ENCODE measurements at regions not wholly inside any gene's neighbourhood (a gene's known extent, or its start where the extent isn't known, plus 50 kb on each side); places are given as distances from the start of the nearest gene placed in this dataset.

DNA sequence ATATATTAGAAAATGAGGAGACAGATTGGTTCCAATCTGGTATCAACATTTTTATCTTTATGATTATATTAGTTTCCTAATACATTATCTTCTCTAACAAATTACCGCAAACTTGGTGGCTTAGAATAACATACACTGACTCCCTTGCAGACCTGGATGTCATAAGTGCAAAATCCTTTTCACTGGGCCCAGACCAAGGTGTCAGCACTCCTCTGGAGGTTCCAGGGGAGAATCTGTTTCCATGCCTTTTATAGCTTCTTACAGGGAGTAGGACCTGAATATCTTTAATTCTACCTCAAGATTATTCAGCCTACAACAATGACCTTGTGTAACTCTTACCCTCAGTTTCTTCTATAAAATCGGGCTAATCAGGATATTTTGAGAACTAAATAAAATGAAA is 329.9 kb upstream of the GRM3 start:
- TF ChIP-seq SUZ12 (IDR thresholded peaks at IDR 0.05; ENCODE audit: extremely low read depth, insufficient read depth, insufficient read length) (no peak), ZNF274 (IDR thresholded peaks at IDR 0.05; ENCODE audit: low read depth, low read length) (no peak), YY1 (IDR thresholded peaks at IDR 0.05; ENCODE audit: insufficient read depth, insufficient read length) (no peak)
- no peak overlapping the region for H3K9ac ChIP-seq (ENCODE audit: insufficient read length, low read depth)

DNA sequence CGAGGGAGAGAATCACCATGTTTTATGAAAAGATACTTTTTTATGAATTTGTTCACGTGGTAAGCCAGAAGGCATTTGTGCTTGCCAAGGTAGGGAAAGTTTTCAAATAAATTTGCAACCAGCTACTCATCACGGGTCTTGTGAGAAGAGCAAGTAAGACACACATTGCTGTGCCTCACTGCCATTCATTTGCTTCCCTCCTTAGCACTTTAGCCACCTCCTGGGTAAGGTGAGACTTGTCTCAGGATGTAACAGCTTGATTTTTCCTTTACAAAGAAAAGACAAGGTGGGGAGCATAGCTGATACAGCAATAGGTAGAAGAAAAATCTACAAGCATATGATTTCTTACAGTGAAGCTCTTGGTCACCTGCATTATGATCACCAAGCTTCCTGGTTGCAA is 342.4 kb upstream of the GRM3 start:
- H3K36me3 ChIP-seq (ENCODE audit: insufficient read depth, insufficient read length, low read length) = no peaks in the 10 kb centered on the region
- TF ChIP-seq SUZ12 (IDR thresholded peaks at IDR 0.05; ENCODE audit: extremely low read depth, insufficient read depth, insufficient read length) (no peak), ZNF274 (IDR thresholded peaks at IDR 0.05; ENCODE audit: low read depth, low read length) (no peak), YY1 (IDR thresholded peaks at IDR 0.05; ENCODE audit: insufficient read depth, insufficient read length) (no peak)
- no peaks in the 10 kb centered on the region for H3K27me3 ChIP-seq (ENCODE audit: insufficient read depth, insufficient read length)
- no peak overlapping the region for H3K4me3 ChIP-seq (ENCODE audit: insufficient read length, low read depth)
- H3K9me3 ChIP-seq (ENCODE audit: insufficient read depth, low read length) = no peaks in the 10 kb centered on the region
- no peak overlapping the region for H3K9ac ChIP-seq (ENCODE audit: insufficient read length, low read depth)
- H3K4me1 ChIP-seq (ENCODE audit: insufficient read depth, insufficient read length) = no peaks in the 10 kb centered on the region
- DNase-seq (ENCODE audit: low read depth, low spot score) = no peak

More for the DNA sequence above, 329.9 kb upstream of the GRM3 start:
- Histone ChIP-seq H3K4me1 (ENCODE audit: insufficient read depth, insufficient read length) (no peaks in the 10 kb centered on the region), H3K9me3 (ENCODE audit: insufficient read depth, low read length) (no peaks in the 10 kb centered on the region), H3K27me3 (ENCODE audit: insufficient read depth, insufficient read length) (no peaks in the 10 kb centered on the region), H3K4me3 (ENCODE audit: insufficient read length, low read depth) (no peak overlapping the region), H3K36me3 (ENCODE audit: insufficient read depth, insufficient read length, low read length) (no peaks in the 10 kb centered on the region)
- peak; percentile 6 for DNase-seq (ENCODE audit: low read depth, low spot score)

DNA sequence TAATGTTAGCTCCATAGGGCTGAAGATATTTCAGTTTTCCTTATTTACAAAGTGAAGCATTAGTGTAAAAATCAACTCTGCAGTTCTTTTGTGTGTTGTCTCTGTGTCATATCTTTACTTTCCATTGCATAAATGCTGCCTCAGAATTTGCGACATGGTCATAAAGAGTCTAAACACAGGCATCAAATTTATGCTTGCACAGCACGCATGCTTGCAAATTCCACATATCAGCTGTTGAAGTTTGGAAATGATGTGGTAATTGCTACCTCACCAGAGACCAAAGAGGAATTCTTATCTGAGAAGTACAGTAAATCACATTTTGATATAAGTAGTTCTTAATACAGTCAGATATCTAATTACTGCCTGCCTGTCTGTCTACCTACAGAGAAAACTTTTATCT is 348.2 kb upstream of the GRM3 start:
- Histone ChIP-seq H3K4me1 (ENCODE audit: insufficient read depth, insufficient read length) (no peaks in the 10 kb centered on the region), H3K9me3 (ENCODE audit: insufficient read depth, low read length) (no peaks in the 10 kb centered on the region), H3K9ac (ENCODE audit: insufficient read length, low read depth) (no peak overlapping the region), H3K4me3 (ENCODE audit: insufficient read length, low read depth) (no peak overlapping the region), H3K27me3 (ENCODE audit: insufficient read depth, insufficient read length) (no peaks in the 10 kb centered on the region), H3K36me3 (ENCODE audit: insufficient read depth, insufficient read length, low read length) (no peaks in the 10 kb centered on the region)
- no peak for DNase-seq (ENCODE audit: low read depth, low spot score)
- no peak for TF ChIP-seq SUZ12 (IDR thresholded peaks at IDR 0.05; ENCODE audit: extremely low read depth, insufficient read depth, insufficient read length)

GRCh38 chr7:86282014-86282682 is 361.6 kb upstream of the GRM3 start:
- no peak for DNase-seq (ENCODE audit: low read depth, low spot score)
- no peaks in the 10 kb centered on the region; the same call in 1 of the 2 replicates for H3K9me3 ChIP-seq (ENCODE audit: insufficient read depth, low read length)
- TF ChIP-seq SUZ12 (IDR thresholded peaks at IDR 0.05; ENCODE audit: extremely low read depth, insufficient read depth, insufficient read length) (no peak), YY1 (IDR thresholded peaks at IDR 0.05; ENCODE audit: insufficient read depth, insufficient read length) (no peak), ZNF274 (IDR thresholded peaks at IDR 0.05; ENCODE audit: low read depth, low read length) (no peak)
- no peak overlapping the region for H3K9ac ChIP-seq (ENCODE audit: insufficient read length, low read depth)
- H3K4me1 ChIP-seq (ENCODE audit: insufficient read depth, insufficient read length) = no peaks in the 10 kb centered on the region
- no peaks in the 10 kb centered on the region for H3K27me3 ChIP-seq (ENCODE audit: insufficient read depth, insufficient read length)
- no peaks in the 10 kb centered on the region for H3K36me3 ChIP-seq (ENCODE audit: insufficient read depth, insufficient read length, low read length)
- H3K4me3 ChIP-seq (ENCODE audit: insufficient read length, low read depth) = no peak overlapping the region

DNA sequence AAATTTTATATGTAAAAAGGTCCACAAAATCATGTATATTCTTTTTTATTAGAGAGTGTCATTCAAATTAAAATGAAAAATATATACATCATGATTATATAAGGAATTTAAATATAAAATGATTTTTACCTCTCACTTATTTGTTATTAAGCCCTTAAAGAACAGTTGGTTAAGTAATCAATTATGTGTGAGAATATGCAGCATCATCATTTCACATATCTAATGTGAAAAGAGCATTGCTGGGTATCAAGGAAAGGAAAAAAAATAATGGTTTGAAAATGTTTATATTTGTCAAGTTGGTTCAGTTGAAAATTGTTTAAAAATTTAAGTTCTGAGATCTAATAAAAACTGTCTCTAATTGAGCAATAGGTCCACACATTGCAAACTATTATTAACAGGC is 363.6 kb upstream of the GRM3 start:
- DNase-seq (ENCODE audit: low read depth, low spot score) = no peak
- H3K4me1 ChIP-seq (ENCODE audit: insufficient read depth, insufficient read length) = no peaks in the 10 kb centered on the region
- no peaks in the 10 kb centered on the region; the same call in 1 of the 2 replicates for H3K9me3 ChIP-seq (ENCODE audit: insufficient read depth, low read length)
- H3K27me3 ChIP-seq (ENCODE audit: insufficient read depth, insufficient read length) = no peaks in the 10 kb centered on the region
- no peak overlapping the region for H3K9ac ChIP-seq (ENCODE audit: insufficient read length, low read depth)
- no peaks in the 10 kb centered on the region for H3K36me3 ChIP-seq (ENCODE audit: insufficient read depth, insufficient read length, low read length)
- no peak for TF ChIP-seq YY1 (IDR thresholded peaks at IDR 0.05; ENCODE audit: insufficient read depth, insufficient read length)
- no peak for TF ChIP-seq SUZ12 (IDR thresholded peaks at IDR 0.05; ENCODE audit: extremely low read depth, insufficient read depth, insufficient read length)
- no peak for TF ChIP-seq ZNF274 (IDR thresholded peaks at IDR 0.05; ENCODE audit: low read depth, low read length)
- H3K4me3 ChIP-seq (ENCODE audit: insufficient read length, low read depth) = no peak overlapping the region

DNA sequence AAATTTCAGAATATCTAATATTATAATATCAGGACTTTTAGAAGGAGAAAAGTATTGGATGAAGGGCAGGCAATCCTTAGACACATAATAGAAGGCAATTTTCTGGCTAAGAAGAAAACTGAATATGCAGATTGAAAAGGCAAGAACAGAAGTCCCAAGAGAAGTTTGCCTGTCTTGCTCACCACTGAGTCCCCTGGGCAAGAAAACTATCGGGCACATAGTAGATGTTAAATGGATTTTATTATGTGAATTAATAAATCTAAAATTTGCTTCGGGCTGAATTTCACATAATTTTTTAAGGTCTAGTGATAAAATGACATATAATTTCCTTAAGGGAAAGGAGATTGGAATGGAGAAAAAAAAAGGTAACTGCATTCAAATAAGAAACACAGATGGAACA is 380.9 kb upstream of the GRM3 start:
- Histone ChIP-seq H3K36me3 (ENCODE audit: insufficient read depth, insufficient read length, low read length) (no peaks in the 10 kb centered on the region), H3K9me3 (ENCODE audit: insufficient read depth, low read length) (no peaks in the 10 kb centered on the region), H3K4me1 (ENCODE audit: insufficient read depth, insufficient read length) (no peaks in the 10 kb centered on the region), H3K9ac (ENCODE audit: insufficient read length, low read depth) (no peak overlapping the region), H3K4me3 (ENCODE audit: insufficient read length, low read depth) (no peak overlapping the region), H3K27me3 (ENCODE audit: insufficient read depth, insufficient read length) (no peaks in the 10 kb centered on the region)
- DNase-seq (ENCODE audit: low read depth, low spot score) = no peak
- no peak for TF ChIP-seq YY1 (IDR thresholded peaks at IDR 0.05; ENCODE audit: insufficient read depth, insufficient read length)
- TF ChIP-seq ZNF274 (IDR thresholded peaks at IDR 0.05; ENCODE audit: low read depth, low read length) = no peak
- no peak for TF ChIP-seq SUZ12 (IDR thresholded peaks at IDR 0.05; ENCODE audit: extremely low read depth, insufficient read depth, insufficient read length)

- Histone ChIP-seq H3K36me3 (ENCODE audit: insufficient read depth, insufficient read length, low read length) (no peaks in the 10 kb centered on the region), H3K9me3 (ENCODE audit: insufficient read depth, low read length) (no peaks in the 10 kb centered on the region), H3K4me3 (ENCODE audit: insufficient read length, low read depth) (no peak overlapping the region), H3K9ac (ENCODE audit: insufficient read length, low read depth) (no peak overlapping the region), H3K4me1 (ENCODE audit: insufficient read depth, insufficient read length) (no peaks in the 10 kb centered on the region), H3K27me3 (ENCODE audit: insufficient read depth, insufficient read length) (no peaks in the 10 kb centered on the region)
- DNase-seq (ENCODE audit: low read depth, low spot score) = no peak
- TF ChIP-seq YY1 (IDR thresholded peaks at IDR 0.05; ENCODE audit: insufficient read depth, insufficient read length) = no peak
- TF ChIP-seq SUZ12 (IDR thresholded peaks at IDR 0.05; ENCODE audit: extremely low read depth, insufficient read depth, insufficient read length) = no peak
- TF ChIP-seq ZNF274 (IDR thresholded peaks at IDR 0.05; ENCODE audit: low read depth, low read length) = no peak
Observed at GRCh38 chr7:86257894-86258293, 385.8 kb upstream of the GRM3 start.
